ENCODE measurements at regions not wholly inside any gene's neighbourhood (a gene's known extent, or its start where the extent isn't known, plus 50 kb on each side); places are given as distances from the start of the nearest gene placed in this dataset.
"Not testable (repeated sequence)": the region's sequence is repeated elsewhere in the genome, so short reads cannot be mapped to it uniquely, and the experiment has no call there.

DNA sequence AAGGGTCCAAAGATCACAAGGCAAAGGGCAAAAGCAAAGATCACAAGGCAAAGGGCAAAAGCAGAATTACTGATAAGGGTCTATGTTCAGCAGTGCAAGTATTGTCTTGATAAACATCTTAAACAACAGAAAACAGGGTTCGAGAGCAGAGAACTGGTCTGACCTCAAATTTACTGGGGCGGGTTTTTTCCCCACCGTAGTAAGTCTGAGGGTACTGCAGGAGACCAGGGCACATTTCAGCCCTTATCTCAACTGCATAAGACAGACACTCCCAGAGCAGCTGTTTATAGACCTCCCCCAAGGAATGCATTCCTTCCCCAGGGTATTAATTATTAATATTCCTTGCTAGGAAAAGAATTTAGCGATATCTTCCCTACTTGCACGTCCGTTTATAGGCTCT, 61.3 kb downstream of the ZNF860 start:
- 80% methylated on average over 6 of the region's 6 CpGs for WGBS
- H3K27ac ChIP-seq (replicated peaks in 1 of 4); H3K4me3 ChIP-seq; intact Hi-C loops (cut with DNase I); H3K9me3 ChIP-seq; H3K36me3 ChIP-seq; DNase-seq (ENCODE audit: extremely low spot score); H3K27me3 ChIP-seq: not testable (repeated sequence)
- H3K4me1 ChIP-seq: peaks cover 15 to 18% (median 16%) of the 10 kb centered on the region in 4 donors

DNA sequence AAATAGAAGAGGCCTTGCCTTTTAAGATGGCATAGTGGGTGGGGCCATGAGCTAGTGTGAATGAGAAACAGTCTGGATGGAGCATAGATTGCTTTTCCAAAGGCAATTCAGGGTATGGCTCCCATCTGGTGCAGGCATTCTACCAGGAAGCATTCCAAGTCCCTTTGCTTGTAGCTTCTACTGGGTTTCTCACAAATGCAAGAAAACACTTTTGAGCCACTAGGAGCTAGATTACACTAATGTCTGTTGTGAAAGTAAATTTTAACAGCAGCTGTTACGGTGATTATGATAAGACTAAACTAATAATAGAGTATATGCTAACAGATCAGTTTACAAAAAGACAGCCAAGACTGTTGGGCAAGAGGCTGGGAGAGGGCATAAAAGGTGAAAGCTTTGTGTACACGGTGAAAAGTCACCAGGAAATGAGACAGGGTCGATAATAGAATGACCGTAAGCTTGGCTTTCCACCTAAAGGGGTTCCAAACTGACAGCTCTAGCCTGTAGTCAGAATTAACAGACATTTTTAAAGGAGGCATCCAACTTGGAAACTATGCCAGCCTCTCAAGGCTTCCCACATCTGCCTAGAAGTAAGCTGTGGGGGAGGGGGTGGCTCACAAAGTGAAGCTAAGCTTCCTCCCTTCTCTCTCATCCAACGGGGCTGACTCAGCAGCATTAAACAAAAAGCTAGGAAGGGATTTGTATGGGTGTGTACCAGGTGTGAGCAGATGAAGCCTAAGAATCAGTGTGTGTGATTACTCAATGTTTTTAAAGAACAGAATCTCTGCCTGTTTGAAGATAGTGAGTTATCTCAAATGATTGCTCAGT, 61.1 kb upstream of the GPD1L start:
- Histone ChIP-seq H3K4me3 (peak overlapping the region in 3 of 4 donors; percentile 1 to 20 (median 11)), H3K27ac (replicated peaks in 1 of 4) (peak overlapping the region; percentile 25 to 73 (median 66)), H3K9me3 (peaks cover 0 to 3% (median 0%) of the 10 kb centered on the region in 4 donors), H3K27me3 (no peaks in the 10 kb centered on the region), H3K36me3 (no peaks in the 10 kb centered on the region), H3K4me1 (peaks cover 15 to 18% (median 16%) of the 10 kb centered on the region in 4 donors)
- intact Hi-C loops (cut with DNase I): no loop called here
- 23% methylated on average over 5 of the region's 5 CpGs for WGBS
- no peak for TF ChIP-seq POLR2A (IDR thresholded peaks at IDR 0.05; ENCODE audit: low read depth)
- no peak for TF ChIP-seq POLR2AphosphoS5 (IDR thresholded peaks at IDR 0.05)
- TF ChIP-seq, protein P1, sequence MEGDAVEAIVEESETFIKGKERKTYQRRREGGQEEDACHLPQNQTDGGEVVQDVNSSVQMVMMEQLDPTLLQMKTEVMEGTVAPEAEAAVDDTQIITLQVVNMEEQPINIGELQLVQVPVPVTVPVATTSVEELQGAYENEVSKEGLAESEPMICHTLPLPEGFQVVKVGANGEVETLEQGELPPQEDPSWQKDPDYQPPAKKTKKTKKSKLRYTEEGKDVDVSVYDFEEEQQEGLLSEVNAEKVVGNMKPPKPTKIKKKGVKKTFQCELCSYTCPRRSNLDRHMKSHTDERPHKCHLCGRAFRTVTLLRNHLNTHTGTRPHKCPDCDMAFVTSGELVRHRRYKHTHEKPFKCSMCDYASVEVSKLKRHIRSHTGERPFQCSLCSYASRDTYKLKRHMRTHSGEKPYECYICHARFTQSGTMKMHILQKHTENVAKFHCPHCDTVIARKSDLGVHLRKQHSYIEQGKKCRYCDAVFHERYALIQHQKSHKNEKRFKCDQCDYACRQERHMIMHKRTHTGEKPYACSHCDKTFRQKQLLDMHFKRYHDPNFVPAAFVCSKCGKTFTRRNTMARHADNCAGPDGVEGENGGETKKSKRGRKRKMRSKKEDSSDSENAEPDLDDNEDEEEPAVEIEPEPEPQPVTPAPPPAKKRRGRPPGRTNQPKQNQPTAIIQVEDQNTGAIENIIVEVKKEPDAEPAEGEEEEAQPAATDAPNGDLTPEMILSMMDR (IDR thresholded peaks at IDR 0.05): no peak
- no peak for TF ChIP-seq EP300 (IDR thresholded peaks at IDR 0.05)
- no peak for DNase-seq (ENCODE audit: extremely low spot score)

DNA sequence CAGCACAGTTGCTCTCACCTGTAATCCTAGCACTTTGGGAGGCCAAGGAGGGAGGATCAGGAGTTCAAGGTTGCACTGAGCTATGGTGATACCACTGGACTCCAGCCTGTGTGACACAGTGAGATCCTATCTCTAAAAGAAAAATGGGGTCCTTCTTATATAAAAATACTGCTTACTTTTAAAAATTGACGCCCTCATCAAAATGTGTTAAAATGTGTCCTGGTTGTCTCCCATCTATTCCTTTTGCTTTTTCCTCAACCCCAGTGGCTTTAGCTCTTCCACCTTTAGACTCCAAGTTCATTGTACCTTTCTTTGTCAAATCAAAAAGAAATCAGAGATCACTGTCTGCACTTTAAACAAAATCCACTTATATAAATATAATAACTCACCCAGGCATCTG, 60.3 kb upstream of the GPD1L start:
- TF ChIP-seq, protein P1 (IDR thresholded peaks at IDR 0.05): no peak
- TF ChIP-seq EP300 (IDR thresholded peaks at IDR 0.05) (no peak), POLR2A (IDR thresholded peaks at IDR 0.05; ENCODE audit: low read depth) (no peak), POLR2AphosphoS5 (IDR thresholded peaks at IDR 0.05) (no peak)
- no peaks in the 10 kb centered on the region for H3K36me3 ChIP-seq
- H3K27me3 ChIP-seq: no peaks in the 10 kb centered on the region
- DNase-seq (ENCODE audit: extremely low spot score): no peak
- intact Hi-C loops (cut with DNase I): no loop called here
- no peak overlapping the region for H3K4me3 ChIP-seq
- peaks cover 15 to 18% (median 16%) of the 10 kb centered on the region in 4 donors for H3K4me1 ChIP-seq
- H3K27ac ChIP-seq (replicated peaks in 1 of 4): peak overlapping the region in 3 of 4 donors; percentile 25 to 73 (median 67)
- H3K9me3 ChIP-seq: peaks cover 0 to 3% (median 0%) of the 10 kb centered on the region in 4 donors
- 100% methylated on average over 1 of the region's 1 CpG for WGBS

DNA sequence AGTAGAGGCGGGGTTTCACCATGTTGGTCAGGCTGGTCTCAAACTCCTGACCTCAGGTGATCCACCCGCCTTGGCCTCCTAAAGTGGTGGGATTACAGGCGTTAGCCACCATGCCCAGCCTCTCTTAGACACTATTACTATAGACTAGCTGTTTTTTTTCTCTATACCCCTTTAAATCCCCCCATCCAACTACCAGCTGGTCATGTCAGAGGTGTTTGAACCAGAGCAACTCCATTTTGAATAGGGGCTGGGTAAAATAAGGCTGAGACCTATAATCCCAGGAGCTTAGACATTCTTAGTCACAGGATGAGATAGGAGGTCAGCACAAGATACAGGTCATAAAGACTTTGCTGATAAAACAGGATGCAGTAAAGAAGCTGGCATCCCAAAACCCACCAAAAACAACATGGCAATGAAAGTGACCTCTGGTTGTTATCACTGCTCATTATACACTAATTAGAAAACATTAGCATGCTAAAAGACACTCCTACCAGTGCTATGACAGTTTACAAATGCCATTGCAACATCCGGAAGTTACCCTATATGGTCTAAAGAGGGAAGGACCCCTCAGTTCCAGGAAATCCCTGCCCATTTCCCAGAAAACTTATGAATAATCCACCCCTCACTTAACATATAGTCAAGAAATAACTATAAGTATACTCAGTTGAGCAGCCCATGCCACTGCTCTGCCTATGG, 57.8 kb upstream of the GPD1L start:
- 95% methylated on average over 4 of the region's 4 CpGs for WGBS
- TF ChIP-seq POLR2AphosphoS5 (IDR thresholded peaks at IDR 0.05) (no peak), EP300 (IDR thresholded peaks at IDR 0.05) (no peak), POLR2A (IDR thresholded peaks at IDR 0.05; ENCODE audit: low read depth) (no peak)
- TF ChIP-seq, protein P1 (IDR thresholded peaks at IDR 0.05): no peak
- intact Hi-C loops (cut with DNase I): no loop called here
- Histone ChIP-seq H3K27ac (replicated peaks in 1 of 4) (no peak overlapping the region), H3K4me1 (peaks cover 15 to 18% (median 16%) of the 10 kb centered on the region in 4 donors), H3K9me3 (no peaks in the 10 kb centered on the region), H3K36me3 (no peaks in the 10 kb centered on the region), H3K4me3 (no peak overlapping the region), H3K27me3 (no peaks in the 10 kb centered on the region)
- no peak for DNase-seq (ENCODE audit: extremely low spot score)

DNA sequence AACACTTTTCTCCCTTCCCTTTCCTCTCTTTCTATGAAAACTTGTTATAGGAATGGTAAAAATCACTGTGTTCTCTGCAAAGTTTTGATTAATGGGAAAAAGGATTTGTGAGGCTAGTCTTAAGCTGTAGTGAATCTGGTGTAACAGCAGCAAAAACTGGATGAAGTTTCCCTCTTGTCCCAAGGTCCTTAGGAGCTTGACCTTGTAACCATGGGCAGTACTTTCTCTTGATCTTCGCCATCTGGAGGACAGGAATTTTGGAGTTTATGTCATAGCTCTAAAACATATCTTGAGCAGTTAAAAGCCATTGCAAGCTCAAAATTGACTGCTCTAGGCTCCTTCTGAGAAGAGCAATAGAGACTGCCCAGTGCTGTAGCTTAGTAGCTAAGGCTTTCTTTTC, 56.5 kb upstream of the GPD1L start:
- Histone ChIP-seq H3K4me3 (no peak overlapping the region), H3K27me3 (no peaks in the 10 kb centered on the region), H3K9me3 (no peaks in the 10 kb centered on the region), H3K36me3 (no peaks in the 10 kb centered on the region), H3K4me1 (peaks cover 11 to 12% (median 11%) of the 10 kb centered on the region in 4 donors), H3K27ac (replicated peaks in 1 of 4) (no peak overlapping the region)
- intact Hi-C loops (cut with DNase I): no loop called here
- WGBS: 100% methylated on average over 1 of the region's 1 CpG
- no peak for DNase-seq (ENCODE audit: extremely low spot score)
- no peak for TF ChIP-seq POLR2A (IDR thresholded peaks at IDR 0.05; ENCODE audit: low read depth)
- TF ChIP-seq POLR2AphosphoS5 (IDR thresholded peaks at IDR 0.05): no peak
- TF ChIP-seq, protein P1 (IDR thresholded peaks at IDR 0.05): no peak
- TF ChIP-seq EP300 (IDR thresholded peaks at IDR 0.05): no peak

DNA sequence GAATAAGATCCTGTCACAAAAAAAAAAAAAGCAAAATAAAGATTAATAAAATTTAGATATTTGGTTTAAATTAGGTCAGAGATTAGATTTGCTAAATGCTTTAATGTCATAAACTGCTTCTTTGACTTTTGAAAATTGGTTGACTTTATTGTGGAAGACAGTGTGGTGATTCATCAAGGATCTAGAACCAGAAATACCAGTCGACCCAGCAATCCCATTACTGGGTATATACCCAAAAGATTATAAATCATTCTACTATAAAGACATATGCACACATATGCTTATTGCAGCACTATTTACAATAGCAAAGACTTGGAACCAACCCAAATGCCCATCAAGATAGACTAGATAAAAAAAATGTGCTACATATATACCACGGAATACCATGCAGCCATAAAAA, 54.2 kb upstream of the GPD1L start:
- intact Hi-C loops (cut with DNase I); H3K9me3 ChIP-seq; H3K27me3 ChIP-seq; H3K4me3 ChIP-seq; H3K4me1 ChIP-seq; DNase-seq (ENCODE audit: extremely low spot score); H3K27ac ChIP-seq (replicated peaks in 1 of 4); H3K36me3 ChIP-seq: not testable (repeated sequence)
- WGBS: 45% methylated on average over 2 of the region's 2 CpGs

DNA sequence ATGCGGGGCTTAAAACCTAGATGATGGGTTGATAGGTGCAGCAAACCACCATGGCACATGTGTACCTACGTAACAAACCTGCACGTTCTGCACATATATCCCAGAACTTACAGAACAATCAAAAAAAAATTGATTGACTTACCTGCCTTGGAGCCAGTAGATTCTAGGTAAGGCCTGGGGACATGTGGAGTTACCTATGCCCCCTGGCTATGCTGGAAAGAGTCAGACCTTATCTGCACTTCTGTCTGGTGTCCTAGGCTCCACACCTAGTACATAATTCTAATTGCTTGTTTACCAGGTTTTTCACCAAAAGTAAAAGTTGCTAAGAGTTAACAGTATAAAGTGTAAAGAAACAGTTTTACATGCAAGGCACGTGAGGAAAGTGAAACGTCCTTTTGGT, 53.6 kb upstream of the GPD1L start:
- intact Hi-C loops (cut with DNase I); H3K27ac ChIP-seq (replicated peaks in 1 of 4); H3K4me3 ChIP-seq; H3K27me3 ChIP-seq; H3K4me1 ChIP-seq; H3K36me3 ChIP-seq; H3K9me3 ChIP-seq; DNase-seq (ENCODE audit: extremely low spot score): not testable (repeated sequence)
- 73% methylated on average over 5 of the region's 5 CpGs for WGBS

All from esophagus muscularis mucosa (tissue), 4 donors.